Left lung (tissue), 4 donors: ENCODE measurements at regions not wholly inside any gene's neighbourhood (a gene's known extent, or its start where the extent isn't known, plus 50 kb on each side); places are given as distances from the start of the nearest gene placed in this dataset.
A peak's percentile ranks its signal among the peaks of the same experiment; 100 is the strongest.

Experiments used
- ATAC-seq: fragments of 200-7000 bp; cut with Tn5 transposase; one replicate; pipeline ENCODE4 v1.9.1; 2020; ENCODE audit warnings: moderate library complexity
- DNase-seq, 4 donors: peaks; one replicate each; pipeline ENCODE4 v3.0.0-alpha.2; 2013 to 2020
- H3K27ac ChIP-seq, 2 donors: fragments of 200-600 bp; sonication (generic) in 1 of 2; one replicate each; pipeline versions ENCODE4 v1.5.0 to v1.8.0; 2020 to 2021
- H3K27me3 ChIP-seq, 2 donors: fragments of 200-600 bp; sonication (generic) in 1 of 2; one replicate each; pipeline versions ENCODE4 v1.5.0 to v1.8.0; 2020 to 2021
- H3K36me3 ChIP-seq, 2 donors: fragments of 200-600 bp; sonication (generic) in 1 of 2; one replicate each; pipeline versions ENCODE4 v1.5.0 to v1.8.0; 2020 to 2021
- H3K4me1 ChIP-seq, 2 donors: fragments of 200-600 bp; one replicate each; pipeline ENCODE4 v1.8.0; 2021
- H3K4me3 ChIP-seq, 2 donors: fragments of 200-600 bp; sonication (generic) in 1 of 2; one replicate each; pipeline versions ENCODE4 v1.5.0 to v1.8.0; 2020 to 2021; ENCODE audit warnings: mild to moderate bottlenecking in 1 of 2
- H3K9me3 ChIP-seq, 2 donors: fragments of 200-600 bp; sonication (generic) in 1 of 2; one replicate each; pipeline versions ENCODE4 v1.5.0 to v1.8.0; 2020 to 2021
- intact Hi-C, 2 donors: fragments of 100-400 bp; cut with DNase I; formaldehyde crosslinking; loops; one replicate each; pipeline versions ENCODE4 v1.11.2 to v1.14.2; 2022
- TF ChIP-seq, protein P1 (sequence below), 2 donors: fragments of 200-600 bp; sonication (generic) in 1 of 2; IDR thresholded peaks; one replicate each; pipeline versions ENCODE4 v1.5.0 to v1.8.0; 2021; ENCODE audit warnings: antibody characterized with exemption in 2 of 2
- donor health status: DM: no; HTN: yes; CAD: no.
- donor health status: DM: no; HTN: no; CAD: no.

DNA sequence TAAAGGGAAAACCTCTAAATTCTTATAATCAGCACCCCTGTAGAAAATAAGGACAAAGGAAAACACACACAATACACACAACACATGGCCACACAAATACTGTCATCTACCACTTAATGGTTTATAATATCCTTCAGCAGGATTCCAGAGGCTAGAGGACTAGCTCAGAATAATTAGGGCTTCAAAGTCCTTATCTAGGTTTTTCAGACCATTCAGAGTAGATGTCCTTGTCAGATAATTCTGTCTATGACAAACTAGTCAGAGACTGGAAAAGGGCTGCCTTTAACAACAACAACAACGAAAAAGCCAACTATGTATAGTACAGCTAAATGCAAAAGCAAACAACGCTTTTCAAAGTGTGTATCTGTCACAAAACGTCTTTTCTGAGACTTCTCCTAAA, 456.5 kb upstream of the CNTN5 start:
- Histone ChIP-seq H3K4me3 (no peak overlapping the region), H3K9me3 (no peaks in the 10 kb centered on the region), H3K36me3 (no peaks in the 10 kb centered on the region), H3K27ac (no peak overlapping the region), H3K27me3 (no peaks in the 10 kb centered on the region), H3K4me1 (no peaks in the 10 kb centered on the region)
- ATAC-seq (no peak), DNase-seq (no peak)
- TF ChIP-seq, protein P1, sequence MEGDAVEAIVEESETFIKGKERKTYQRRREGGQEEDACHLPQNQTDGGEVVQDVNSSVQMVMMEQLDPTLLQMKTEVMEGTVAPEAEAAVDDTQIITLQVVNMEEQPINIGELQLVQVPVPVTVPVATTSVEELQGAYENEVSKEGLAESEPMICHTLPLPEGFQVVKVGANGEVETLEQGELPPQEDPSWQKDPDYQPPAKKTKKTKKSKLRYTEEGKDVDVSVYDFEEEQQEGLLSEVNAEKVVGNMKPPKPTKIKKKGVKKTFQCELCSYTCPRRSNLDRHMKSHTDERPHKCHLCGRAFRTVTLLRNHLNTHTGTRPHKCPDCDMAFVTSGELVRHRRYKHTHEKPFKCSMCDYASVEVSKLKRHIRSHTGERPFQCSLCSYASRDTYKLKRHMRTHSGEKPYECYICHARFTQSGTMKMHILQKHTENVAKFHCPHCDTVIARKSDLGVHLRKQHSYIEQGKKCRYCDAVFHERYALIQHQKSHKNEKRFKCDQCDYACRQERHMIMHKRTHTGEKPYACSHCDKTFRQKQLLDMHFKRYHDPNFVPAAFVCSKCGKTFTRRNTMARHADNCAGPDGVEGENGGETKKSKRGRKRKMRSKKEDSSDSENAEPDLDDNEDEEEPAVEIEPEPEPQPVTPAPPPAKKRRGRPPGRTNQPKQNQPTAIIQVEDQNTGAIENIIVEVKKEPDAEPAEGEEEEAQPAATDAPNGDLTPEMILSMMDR (IDR thresholded peaks at IDR 0.05) = no peak
- intact Hi-C loops = no loop called here

- H3K9me3 ChIP-seq = no peaks in the 10 kb centered on the region
- no peak for DNase-seq
- no peak overlapping the region for H3K4me3 ChIP-seq
- ATAC-seq = no peak
- intact Hi-C loops = no loop called here
- no peaks in the 10 kb centered on the region for H3K27me3 ChIP-seq
- no peak overlapping the region for H3K27ac ChIP-seq
- TF ChIP-seq, protein P1 (IDR thresholded peaks at IDR 0.05) = no peak
- H3K36me3 ChIP-seq = no peaks in the 10 kb centered on the region
- H3K4me1 ChIP-seq = no peaks in the 10 kb centered on the region
These were observed 455.9 kb upstream of the CNTN5 start for GRCh38 chr11:98564881-98565280.

DNA sequence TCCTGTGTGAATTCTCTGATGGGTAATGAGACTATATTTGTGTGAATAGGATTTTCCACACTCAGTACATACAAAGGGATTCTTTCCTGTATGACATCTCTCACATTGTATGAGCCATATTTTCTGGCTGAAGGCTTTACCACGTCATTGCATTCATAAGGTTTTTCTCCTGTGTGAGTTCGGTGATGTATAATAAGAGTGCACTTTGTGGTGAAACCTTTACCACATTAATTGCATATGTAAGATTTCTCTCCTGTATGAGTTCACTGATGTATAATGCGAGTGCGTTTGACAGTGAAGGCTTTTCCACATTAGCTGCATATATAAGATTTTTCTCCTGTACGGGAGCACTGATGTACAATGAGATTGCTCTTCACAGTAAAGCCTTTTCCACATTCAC, 455.4 kb upstream of the CNTN5 start:
- ATAC-seq (no peak), DNase-seq (no peak)
- no peaks in the 10 kb centered on the region for H3K27me3 ChIP-seq
- no peak overlapping the region for H3K27ac ChIP-seq
- no peaks in the 10 kb centered on the region for H3K4me1 ChIP-seq
- no peaks in the 10 kb centered on the region for H3K36me3 ChIP-seq
- intact Hi-C loops = no loop called here
- H3K9me3 ChIP-seq = no peaks in the 10 kb centered on the region
- no peak overlapping the region for H3K4me3 ChIP-seq
- TF ChIP-seq, protein P1 (IDR thresholded peaks at IDR 0.05) = no peak

DNA sequence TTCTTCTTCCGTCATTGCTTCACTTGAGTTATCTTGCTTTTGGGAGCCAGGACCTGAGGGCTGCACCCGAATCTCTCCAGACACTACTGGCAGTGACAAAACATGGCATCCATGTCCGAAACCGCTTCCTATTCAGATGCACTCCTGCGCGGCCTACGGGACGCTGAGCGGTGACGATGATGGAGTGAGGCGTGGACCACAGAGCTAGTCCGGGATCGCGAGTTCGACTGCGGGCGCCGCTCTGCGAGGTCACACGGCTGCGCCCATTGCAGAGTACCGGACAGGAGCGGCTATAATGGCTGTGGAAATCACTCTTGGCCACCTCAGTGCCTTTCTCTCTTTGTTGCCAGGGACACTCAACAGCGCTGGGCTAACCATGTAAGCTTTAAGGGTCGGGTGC, 453.8 kb upstream of the CNTN5 start:
- Histone ChIP-seq H3K4me3 (no peak overlapping the region), H3K9me3 (no peaks in the 10 kb centered on the region), H3K27ac (no peak overlapping the region), H3K27me3 (no peaks in the 10 kb centered on the region), H3K36me3 (no peaks in the 10 kb centered on the region), H3K4me1 (no peaks in the 10 kb centered on the region)
- TF ChIP-seq, protein P1 (IDR thresholded peaks at IDR 0.05) = no peak
- DNase-seq (peak in 1 of 4 donors; percentile 70), ATAC-seq (no peak)
- intact Hi-C loops = no loop called here

DNA sequence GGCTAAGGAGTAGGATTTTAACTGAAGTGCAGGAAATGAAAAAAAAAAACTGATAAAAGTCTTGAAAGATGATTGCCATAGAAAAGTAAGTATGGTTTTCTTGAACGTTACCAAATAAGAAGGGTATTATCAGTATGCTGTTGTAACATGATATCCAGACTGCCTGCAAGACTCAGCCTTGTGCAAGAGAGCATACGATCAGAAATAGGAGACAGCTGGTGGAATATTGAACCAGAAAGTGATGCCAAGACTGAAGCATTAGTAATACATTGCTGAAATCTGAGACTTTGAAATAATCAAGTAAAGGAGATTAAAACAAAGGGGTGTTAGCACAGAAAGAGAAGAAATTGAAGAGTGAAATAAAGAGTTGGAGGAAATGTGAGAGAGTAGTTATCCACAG, 452.7 kb upstream of the CNTN5 start:
- TF ChIP-seq, protein P1 (IDR thresholded peaks at IDR 0.05) = no peak
- Histone ChIP-seq H3K36me3 (no peaks in the 10 kb centered on the region), H3K9me3 (no peaks in the 10 kb centered on the region), H3K27me3 (no peaks in the 10 kb centered on the region), H3K27ac (no peak overlapping the region), H3K4me1 (no peaks in the 10 kb centered on the region), H3K4me3 (no peak overlapping the region)
- intact Hi-C loops = no loop called here
- ATAC-seq = no peak
- DNase-seq = peak in 2 of 4 donors; percentile 8 to 41
